Thoracic aorta (tissue), 2 donors: ENCODE measurements at regions not wholly inside any gene's neighbourhood (a gene's known extent, or its start where the extent isn't known, plus 50 kb on each side); places are given as distances from the start of the nearest gene placed in this dataset.

Source experiments
- ATAC-seq: fragments of 150-250 bp; one replicate; pipeline ENCODE4 v1.8.0; 2017; ENCODE audit warnings: low read depth; ENCODE audit not compliant: insufficient number of reproducible peaks, low FRiP score
- DNase-seq: peaks from one replicate; pipeline ENCODE4 v3.0.0-alpha.2; 2020; ENCODE audit warnings: low spot score
- H3K27ac ChIP-seq, 2 donors: fragments of 200-600 bp; sonication (generic); 1 replicate in 1 of 2; 2 replicates in 1 of 2; pipeline ENCODE4 v1.5.1; 2016; ENCODE audit warnings: mild to moderate bottlenecking in 2 of 2, moderate library complexity in 2 of 2
- H3K27me3 ChIP-seq: fragments of 200-600 bp; sonication (generic); replicated peaks from 2 replicates; pipeline ENCODE4 v1.6.0; 2016; ENCODE audit warnings: mild to moderate bottlenecking; ENCODE audit not compliant: insufficient read depth
- H3K36me3 ChIP-seq: fragments of 200-600 bp; sonication (generic); one replicate; pipeline ENCODE4 v1.5.1; 2016
- H3K4me1 ChIP-seq, 2 donors: fragments of 200-600 bp; sonication (generic); 1 replicate in 1 of 2; 2 replicates in 1 of 2; pipeline versions ENCODE4 v1.5.1 to v1.6.0; 2016; ENCODE audit warnings: low read depth in 2 of 2, mild to moderate bottlenecking in 1 of 2; ENCODE audit not compliant: control insufficient read depth in 1 of 2
- H3K4me3 ChIP-seq: fragments of 200-600 bp; sonication (generic); 2 replicates; pipeline ENCODE4 v1.5.1; 2016; ENCODE audit warnings: mild to moderate bottlenecking
- H3K9me3 ChIP-seq: fragments of 200-600 bp; sonication (generic); 2 replicates; pipeline ENCODE4 v1.5.1; 2016
- TF ChIP-seq, protein P1 (sequence below): fragments of 200-600 bp; sonication (generic); IDR thresholded peaks from one replicate; pipeline ENCODE4 v1.5.1; 2019; ENCODE audit warnings: antibody characterized with exemption

DNA sequence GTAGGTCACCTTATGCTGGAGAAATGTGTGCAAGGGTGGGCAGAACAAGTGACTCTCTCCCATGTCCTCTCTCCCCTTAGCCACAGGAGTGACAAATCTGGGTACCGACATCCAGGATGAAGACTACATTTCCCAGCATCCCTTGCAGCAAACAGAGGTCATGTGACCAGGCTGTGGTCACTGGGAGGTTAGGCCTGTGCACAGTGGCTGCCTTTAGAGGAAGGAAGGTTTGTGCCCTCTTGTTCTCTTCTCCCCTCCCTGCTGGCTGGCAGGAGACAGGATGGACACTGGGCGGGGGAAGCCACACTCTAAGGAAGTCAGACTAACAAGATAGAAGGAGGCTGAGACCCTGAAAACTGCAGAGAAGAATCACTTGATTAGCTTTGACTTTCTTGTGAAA lies 360.2 kb downstream of the PREX1 start:
- H3K27ac ChIP-seq, result no peak overlapping the region
- no peaks in the 10 kb centered on the region for H3K4me1 ChIP-seq
- ATAC-seq, result no peak
- DNase-seq, result no peak
- H3K27me3 ChIP-seq, result no peaks in the 10 kb centered on the region
- TF ChIP-seq, protein P1, sequence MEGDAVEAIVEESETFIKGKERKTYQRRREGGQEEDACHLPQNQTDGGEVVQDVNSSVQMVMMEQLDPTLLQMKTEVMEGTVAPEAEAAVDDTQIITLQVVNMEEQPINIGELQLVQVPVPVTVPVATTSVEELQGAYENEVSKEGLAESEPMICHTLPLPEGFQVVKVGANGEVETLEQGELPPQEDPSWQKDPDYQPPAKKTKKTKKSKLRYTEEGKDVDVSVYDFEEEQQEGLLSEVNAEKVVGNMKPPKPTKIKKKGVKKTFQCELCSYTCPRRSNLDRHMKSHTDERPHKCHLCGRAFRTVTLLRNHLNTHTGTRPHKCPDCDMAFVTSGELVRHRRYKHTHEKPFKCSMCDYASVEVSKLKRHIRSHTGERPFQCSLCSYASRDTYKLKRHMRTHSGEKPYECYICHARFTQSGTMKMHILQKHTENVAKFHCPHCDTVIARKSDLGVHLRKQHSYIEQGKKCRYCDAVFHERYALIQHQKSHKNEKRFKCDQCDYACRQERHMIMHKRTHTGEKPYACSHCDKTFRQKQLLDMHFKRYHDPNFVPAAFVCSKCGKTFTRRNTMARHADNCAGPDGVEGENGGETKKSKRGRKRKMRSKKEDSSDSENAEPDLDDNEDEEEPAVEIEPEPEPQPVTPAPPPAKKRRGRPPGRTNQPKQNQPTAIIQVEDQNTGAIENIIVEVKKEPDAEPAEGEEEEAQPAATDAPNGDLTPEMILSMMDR, result no peak
- H3K36me3 ChIP-seq, result no peaks in the 10 kb centered on the region
- no peak overlapping the region for H3K4me3 ChIP-seq
- no peaks in the 10 kb centered on the region for H3K9me3 ChIP-seq

DNA sequence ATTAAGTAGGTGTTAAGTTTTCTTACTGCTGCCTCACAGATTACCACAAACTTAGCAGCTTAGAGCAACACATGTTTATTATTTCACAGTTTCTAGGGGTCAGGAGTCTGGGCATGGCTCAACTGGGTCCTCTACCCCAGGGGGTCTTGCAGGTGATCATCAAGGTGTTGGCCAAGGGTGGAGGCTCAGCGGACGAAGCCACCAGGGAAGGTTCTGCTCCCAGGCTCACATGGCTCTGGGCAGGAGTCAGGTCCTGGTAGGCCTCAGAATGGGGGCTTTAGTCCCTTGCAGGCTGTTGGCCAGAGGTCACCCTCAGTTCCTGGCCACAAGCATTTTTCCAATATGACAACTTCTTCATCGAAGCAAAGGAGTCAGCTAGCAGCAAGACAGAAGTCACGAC lies 362.5 kb downstream of the PREX1 start:
- no peaks in the 10 kb centered on the region for H3K4me1 ChIP-seq
- no peaks in the 10 kb centered on the region for H3K36me3 ChIP-seq
- no peak overlapping the region for H3K4me3 ChIP-seq
- no peaks in the 10 kb centered on the region for H3K9me3 ChIP-seq
- no peaks in the 10 kb centered on the region for H3K27me3 ChIP-seq
- no peak for ATAC-seq
- no peak for DNase-seq
- TF ChIP-seq, protein P1, result no peak
- H3K27ac ChIP-seq, result no peak overlapping the region

DNA sequence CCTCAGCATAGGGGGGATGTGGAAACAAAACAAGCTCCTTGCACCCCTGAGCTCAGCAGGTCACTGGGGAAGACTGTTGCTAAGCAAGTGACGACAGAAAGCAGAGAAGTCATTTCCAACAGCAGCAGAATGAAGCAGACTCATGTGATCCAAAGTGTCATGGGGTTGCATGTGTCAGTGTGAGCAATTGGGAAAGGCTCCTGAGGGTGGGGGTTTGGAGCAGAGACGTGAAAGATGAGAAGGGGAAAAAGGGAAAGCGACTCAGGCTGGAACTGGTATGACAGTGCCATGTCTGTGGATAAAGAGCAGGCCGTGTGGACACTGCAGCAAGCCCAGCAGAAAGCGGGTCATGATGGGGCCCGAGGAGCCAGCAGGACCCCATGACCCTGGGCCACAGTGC lies 363.9 kb downstream of the PREX1 start:
- H3K27me3 ChIP-seq, result no peaks in the 10 kb centered on the region
- H3K4me1 ChIP-seq, result no peaks in the 10 kb centered on the region
- ATAC-seq (no peak), DNase-seq (no peak)
- TF ChIP-seq, protein P1, result no peak
- no peaks in the 10 kb centered on the region for H3K36me3 ChIP-seq
- H3K27ac ChIP-seq, result no peak overlapping the region
- no peaks in the 10 kb centered on the region for H3K9me3 ChIP-seq
- H3K4me3 ChIP-seq, result no peak overlapping the region

DNA sequence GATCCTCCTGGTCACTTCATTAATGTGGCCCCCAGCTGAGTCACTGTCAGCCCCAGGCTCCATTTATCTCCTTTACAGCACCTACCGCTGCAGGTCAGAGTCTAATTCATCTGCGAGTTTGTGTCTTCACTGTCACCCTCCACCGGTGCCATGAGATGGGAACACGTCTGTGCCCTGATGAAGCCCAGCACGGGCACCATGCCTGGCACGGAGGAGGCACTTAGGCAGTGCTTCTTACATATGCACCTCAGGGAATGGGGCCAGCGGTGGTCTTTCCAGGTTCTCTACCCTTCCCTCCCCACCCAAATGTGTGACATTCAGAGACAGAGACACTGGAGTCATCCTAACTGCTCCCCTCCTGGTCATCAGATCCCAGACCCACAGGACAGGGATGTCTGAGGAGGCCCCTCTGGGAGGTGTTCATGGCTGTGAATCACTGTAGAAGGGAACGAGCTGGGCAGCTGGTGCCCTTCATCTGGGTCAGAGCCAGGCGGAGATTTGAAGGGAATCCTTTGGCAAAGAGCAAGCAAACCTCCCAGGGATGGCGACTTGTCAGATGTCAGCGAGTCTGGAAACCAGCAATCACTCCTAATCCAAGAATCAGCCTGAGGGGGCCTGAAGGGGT lies 364.6 kb downstream of the PREX1 start:
- DNase-seq (no peak), ATAC-seq (no peak)
- Histone ChIP-seq H3K36me3 (no peaks in the 10 kb centered on the region), H3K27me3 (no peaks in the 10 kb centered on the region), H3K27ac (no peak overlapping the region), H3K4me3 (no peak overlapping the region), H3K9me3 (no peaks in the 10 kb centered on the region), H3K4me1 (no peaks in the 10 kb centered on the region)
- TF ChIP-seq, protein P1, result no peak

- no peak overlapping the region for H3K4me3 ChIP-seq
- DNase-seq (no peak), ATAC-seq (no peak)
- TF ChIP-seq, protein P1, result no peak
- no peaks in the 10 kb centered on the region for H3K36me3 ChIP-seq
- no peaks in the 10 kb centered on the region for H3K4me1 ChIP-seq
- no peak overlapping the region for H3K27ac ChIP-seq
- no peaks in the 10 kb centered on the region for H3K9me3 ChIP-seq
- H3K27me3 ChIP-seq, result no peaks in the 10 kb centered on the region
These were observed 366.1 kb downstream of the PREX1 start for GRCh38 chr20:48461735-48462119.
